H1 (cell line): ENCODE measurements at regions not wholly inside any gene's neighbourhood (a gene's known extent, or its start where the extent isn't known, plus 50 kb on each side); places are given as distances from the start of the nearest gene placed in this dataset.

ENCODE experiments used
- CEBPB ChIP-seq: IDR thresholded peaks from 2 replicates; pipeline ENCODE4 v1.6.1; 2012; ENCODE audit warnings: low read depth, low read length
- CHD7 ChIP-seq: fragments of 300-600 bp; sonication (generic); IDR thresholded peaks from 2 replicates; pipeline ENCODE4 v1.7.1; 2012; ENCODE audit warnings: low read length, moderate library complexity, mild to moderate bottlenecking, inconsistent platforms; ENCODE audit not compliant: insufficient replicate concordance
- KDM1A ChIP-seq: fragments of 200-600, 300-600 bp; sonication (generic); IDR thresholded peaks from 2 replicates; pipeline ENCODE4 v1.7.1; 2016; ENCODE audit warnings: mild to moderate bottlenecking, low read length, borderline replicate concordance
- POLR2A ChIP-seq, 2 experiments: IDR thresholded peaks; 1 replicate in 1 of 2; 2 replicates in 1 of 2; pipeline ENCODE4 v1.6.1; 2011; ENCODE audit warnings: low read depth in 2 of 2, low read length in 2 of 2, mild to moderate bottlenecking in 2 of 2; ENCODE audit errors: control extremely low read depth in 1 of 2
- SP1 ChIP-seq: IDR thresholded peaks from 2 replicates; pipeline ENCODE4 v1.6.1; 2011; ENCODE audit warnings: low read depth, low read length

GRCh38 chr13:33626407-33626806 lies 191.5 kb upstream of the RFC3 start (continued):
- TF ChIP-seq CHD7 (no peak), POLR2A (IDR thresholded peaks at IDR 0.05; ENCODE audit: control extremely low read depth in 1 of 2, low read depth in 2 of 2, low read length in 2 of 2) (no peak), SP1 (no peak), CEBPB (no peak), KDM1A (no peak)
